A549 (cell line): ENCODE measurements at regions not wholly inside any gene's neighbourhood (a gene's known extent, or its start where the extent isn't known, plus 50 kb on each side); places are given as distances from the start of the nearest gene placed in this dataset.

Experiments
- ATAC-seq, 2 experiments: fragments of 200-7000 bp in 1 of 2; fragments of >200 bp in 1 of 2; cut with Nextera tagmentation in 1 of 2; cut with Tn5 transposase in 1 of 2; 3 replicates each; pipeline versions ENCODE4 v1.8.0 to v1.9.1; 2018 to 2020; ENCODE audit warnings: mild to moderate bottlenecking in 1 of 2, moderate library complexity in 1 of 2
- CTCF ChIA-PET: fragments of 300-600 bp; sonication (Branson Sonifier 250); formaldehyde crosslinking; extraction: SDS; loops from one replicate; lab custom pipeline; 2021; ENCODE audit warnings: antibody characterized with exemption, inconsistent platforms; lab: Yijun Ruan, JAX
- POLR2A ChIA-PET: fragments of 350-600 bp; formaldehyde crosslinking; extraction: SDS; loops from one replicate; lab custom pipeline; 2021; ENCODE audit warnings: antibody characterized with exemption, inconsistent platforms; lab: Yijun Ruan, JAX
- DNase-seq, 2 experiments: peaks; one replicate each; pipeline versions ENCODE4 v3.0.0 to v3.0.0-alpha.2; 2011 to 2016; ENCODE audit warnings: low read depth in 1 of 2, low spot score in 1 of 2
- FAIRE-seq: peaks from 2 replicates; lab custom pipeline; 2011; peaks lifted over from hg19 to GRCh38; lab: Jason Lieb, UNC
- H3K27ac ChIP-seq, 2 experiments: fragments of >200 bp; sonication (Bioruptor Twin); formaldehyde crosslinking; 3 replicates each; pipeline ENCODE4 v1.5.1; 2016 to 2017
- H3K4me1 ChIP-seq: fragments of >200 bp; sonication (Bioruptor Twin); formaldehyde crosslinking; 3 replicates; pipeline ENCODE4 v1.6.1; 2016
- H3K4me2 ChIP-seq: fragments of >200 bp; sonication (Bioruptor Twin); formaldehyde crosslinking; 3 replicates; pipeline ENCODE4 v1.6.1; 2016
- H3K4me3 ChIP-seq: fragments of >200 bp; sonication (Bioruptor Twin); formaldehyde crosslinking; 3 replicates; pipeline ENCODE4 v1.5.1; 2016
- H3K9me3 ChIP-seq: fragments of >200 bp; sonication (Bioruptor Twin); formaldehyde crosslinking; 3 replicates; pipeline ENCODE4 v1.6.1; 2016
- ATOH8 ChIP-seq: fragments of 250-450 bp; sonication (Bioruptor Pico); IDR thresholded peaks from 2 replicates; pipeline ENCODE4 v1.5.0; 2020; ENCODE audit warnings: low read depth, mild to moderate bottlenecking, moderate library complexity
- BHLHE40 ChIP-seq: IDR thresholded peaks from 2 replicates; pipeline ENCODE4 v1.6.1; 2012; ENCODE audit warnings: low read depth, low read length, inconsistent platforms
- CBX2 ChIP-seq: fragments of 200-600 bp; sonication (generic); IDR thresholded peaks from 2 replicates; pipeline ENCODE4 v1.6.1; 2016; ENCODE audit warnings: low read depth, mild to moderate bottlenecking, borderline replicate concordance
- CBX8 ChIP-seq: fragments of 200-600 bp; sonication (generic); IDR thresholded peaks from 2 replicates; pipeline ENCODE4 v1.6.1; 2016
- CEBPB ChIP-seq, 2 experiments: fragments of >200 bp in 1 of 2; sonication (Bioruptor Twin) in 1 of 2; formaldehyde crosslinking in 1 of 2; IDR thresholded peaks; 2 replicates each; pipeline ENCODE4 v1.6.1; 2012 to 2016
- CHD2 ChIP-seq: fragments of 150-350 bp; IDR thresholded peaks from 2 replicates; pipeline ENCODE4 v1.6.1; 2014; ENCODE audit warnings: low read length; ENCODE audit not compliant: partially characterized antibody
- CHD4 ChIP-seq: fragments of 200-600 bp; sonication (generic); IDR thresholded peaks from 2 replicates; pipeline ENCODE4 v1.6.1; 2016; ENCODE audit warnings: antibody characterized with exemption, mild to moderate bottlenecking, borderline replicate concordance
- CTCF ChIP-seq: fragments of >200 bp; sonication (Bioruptor Twin); formaldehyde crosslinking; IDR thresholded peaks from 3 replicates; pipeline ENCODE4 v1.5.1; 2016
- E2F6 ChIP-seq: IDR thresholded peaks from 2 replicates; pipeline ENCODE4 v1.6.1; 2012; ENCODE audit warnings: low read depth, borderline replicate concordance
- GATA3 ChIP-seq: IDR thresholded peaks from 2 replicates; pipeline ENCODE4 v1.6.1; 2012; ENCODE audit warnings: borderline replicate concordance
- KDM1A ChIP-seq: fragments of 200-600 bp; sonication (generic); IDR thresholded peaks from 2 replicates; pipeline ENCODE4 v1.6.1; 2016; ENCODE audit warnings: low read depth, mild to moderate bottlenecking
- MAFK ChIP-seq: fragments of 450-650 bp; IDR thresholded peaks from 2 replicates; pipeline ENCODE4 v1.6.1; 2014; ENCODE audit not compliant: partially characterized antibody
- MYC ChIP-seq: IDR thresholded peaks from 2 replicates; pipeline ENCODE4 v1.6.1; 2012; ENCODE audit warnings: mild to moderate bottlenecking, inconsistent platforms, low read length, improper control_type of control experiment, borderline replicate concordance
- NR3C1 ChIP-seq: fragments of >200 bp; sonication (Bioruptor Twin); formaldehyde crosslinking; IDR thresholded peaks from 3 replicates; pipeline ENCODE4 v1.6.1; 2017
- PBX3 ChIP-seq: IDR thresholded peaks from 2 replicates; pipeline ENCODE4 v1.6.1; 2012
- POLR2AphosphoS2 ChIP-seq: conservative IDR thresholded peaks from 2 replicates; pipeline ENCODE4 v1.6.1; 2012; ENCODE audit warnings: low read length, improper control_type of control experiment, inconsistent platforms
- RARB ChIP-seq: fragments of 250-450 bp; sonication (Bioruptor Pico); IDR thresholded peaks from 2 replicates; pipeline ENCODE4 v1.8.0; 2021; ENCODE audit warnings: mild to moderate bottlenecking, moderate library complexity
- RCOR1 ChIP-seq: fragments of 150-350 bp; IDR thresholded peaks from 2 replicates; pipeline ENCODE4 v1.6.1; 2014; ENCODE audit warnings: antibody characterized with exemption, low read length, low read depth
- SMC3 ChIP-seq: fragments of >200 bp; sonication (Bioruptor Twin); formaldehyde crosslinking; IDR thresholded peaks from 3 replicates; pipeline ENCODE4 v1.6.1; 2018; ENCODE audit warnings: inconsistent platforms
- SREBF2 ChIP-seq: fragments of 450-650 bp; IDR thresholded peaks from 2 replicates; pipeline ENCODE4 v1.6.1; 2014; ENCODE audit warnings: mild to moderate bottlenecking, moderate library complexity
- TP53 ChIP-seq: fragments of 250-450 bp; sonication (Bioruptor Pico); IDR thresholded peaks from 2 replicates; pipeline ENCODE4 v1.5.0; 2021; ENCODE audit warnings: mild to moderate bottlenecking, moderate library complexity
- USF2 ChIP-seq: fragments of 450-650 bp; IDR thresholded peaks from 2 replicates; pipeline ENCODE4 v1.6.1; 2014; ENCODE audit warnings: antibody characterized with exemption
- WGBS: methylation state at CpG from one replicate; pipeline ENCODE4 v1.1.6; 2017; ENCODE audit errors: missing lambda C conversion rate; 5-methylcytosine and 5-hydroxymethylcytosine counted together

GRCh38 chr9:73753171-73753570 lies 601.5 kb downstream of the ANXA1 start:
- no peak for TF ChIP-seq PBX3
- no peak for TF ChIP-seq CTCF
- no peak for TF ChIP-seq BHLHE40
- TF ChIP-seq CBX8 = no peak
- DNase-seq = no peak
- ChIA-PET CTCF (no interaction called here), POLR2A (no interaction called here)
- no peak for FAIRE-seq
- Histone ChIP-seq H3K9me3 (no peaks in the 10 kb centered on the region), H3K4me3 (no peak overlapping the region), H3K4me1 (no peaks in the 10 kb centered on the region), H3K27ac (no peak overlapping the region), H3K4me2 (no peak overlapping the region)
- no peak for ATAC-seq

- TF ChIP-seq E2F6 (no peak), ATOH8 (CRISPR knock-in tag) (no peak), KDM1A (no peak), CEBPB (IDR thresholded peaks at IDR 0.05) (no peak), CHD2 (no peak), CHD4 (no peak), GATA3 (no peak), RARB (CRISPR knock-in tag) (no peak), MAFK (no peak), SREBF2 (no peak), CTCF (no peak), USF2 (no peak), RCOR1 (no peak), NR3C1 (no peak), TP53 (CRISPR knock-in tag) (no peak), SMC3 (no peak), CBX2 (no peak), MYC (no peak), POLR2AphosphoS2 (no peak)
- TF ChIP-seq, all 56 proteins: peak for 0
- 55% methylated on average over 4 of the region's 4 CpGs for whole genome bisulfite sequencing
- no peak for DNase-seq
- Histone ChIP-seq H3K9me3 (no peaks in the 10 kb centered on the region), H3K4me3 (no peak overlapping the region), H3K27ac (no peak overlapping the region), H3K4me2 (no peak overlapping the region), H3K4me1 (no peaks in the 10 kb centered on the region)
- FAIRE-seq = no peak
- CTCF ChIA-PET = no interaction called here
- ATAC-seq = no peak
- POLR2A ChIA-PET = no interaction called here
These were observed 610.2 kb downstream of the ANXA1 start for GRCh38 chr9:73761905-73762304.
